ENCODE measurements at regions not wholly inside any gene's neighbourhood (a gene's known extent, or its start where the extent isn't known, plus 50 kb on each side); places are given as distances from the start of the nearest gene placed in this dataset.

GRCh38 chr2:126796931-126797621 is 101.6 kb upstream of the TEX51 start:
- TF ChIP-seq CREB5 (CRISPR knock-in tag; IDR thresholded peaks at IDR 0.05; ENCODE audit: low read depth) (no peak), ZFP3 (CRISPR knock-in tag; IDR thresholded peaks at IDR 0.05) (no peak), ISL1 (CRISPR knock-in tag; IDR thresholded peaks at IDR 0.05) (no peak), TCF4 (CRISPR knock-in tag; IDR thresholded peaks at IDR 0.05; ENCODE audit: borderline replicate concordance) (no peak), PATZ1 (CRISPR knock-in tag; IDR thresholded peaks at IDR 0.05; ENCODE audit: borderline replicate concordance) (no peak), ARNTL (CRISPR knock-in tag; IDR thresholded peaks at IDR 0.05; ENCODE audit: borderline replicate concordance, low read depth) (no peak), TSHZ2 (CRISPR knock-in tag; IDR thresholded peaks at IDR 0.05) (no peak), ZNF565 (CRISPR knock-in tag; conservative IDR thresholded peaks at IDR 0.05; ENCODE audit: low read depth) (no peak)
